OCI-LY3 (cell line): ENCODE measurements at regions not wholly inside any gene's neighbourhood (a gene's known extent, or its start where the extent isn't known, plus 50 kb on each side); places are given as distances from the start of the nearest gene placed in this dataset.

ENCODE experiments used
- CTCF ChIP-seq: fragments of 200-600, 300-600 bp; sonication (generic); IDR thresholded peaks from 2 replicates; pipeline ENCODE4 v1.5.1; 2014; ENCODE audit warnings: antibody characterized with exemption, low read length, low read depth
- EZH2phosphoT487 ChIP-seq: fragments of 200-600 bp; shearing (Covaris generic); IDR thresholded peaks from 2 replicates; pipeline ENCODE4 v1.6.1; 2018; ENCODE audit warnings: antibody characterized with exemption, mixed run types, low read depth

GRCh38 chr6:139703780-139704179, 329.3 kb upstream of the CITED2 start:
- TF ChIP-seq CTCF (no peak), EZH2phosphoT487 (no peak)
